K562 (cell line): ENCODE measurements at regions not wholly inside any gene's neighbourhood (a gene's known extent, or its start where the extent isn't known, plus 50 kb on each side); places are given as distances from the start of the nearest gene placed in this dataset.

Experiments used
- ATF2 ChIP-seq: sonication (generic); formaldehyde crosslinking; IDR thresholded peaks from 2 replicates; pipeline ENCODE4 v1.8.1; 2022; ENCODE audit warnings: missing genetic modification reagents
- FOXA3 ChIP-seq, 2 experiments: fragments of 450-650 bp in 1 of 2; sonication (generic) in 1 of 2; formaldehyde crosslinking; IDR thresholded peaks in 1 of 2; conservative IDR thresholded peaks in 1 of 2; 2 replicates each; pipeline versions ENCODE4 v1.4.0 to v1.8.0; 2020 to 2022; ENCODE audit warnings: mild to moderate bottlenecking in 2 of 2, missing genetic modification reagents in 1 of 2
- NFIC ChIP-seq: fragments of 450-650 bp; IDR thresholded peaks from 2 replicates; pipeline ENCODE4 v1.6.1; 2017; ENCODE audit warnings: mild to moderate bottlenecking, inconsistent platforms
- REST ChIP-seq, 2 experiments: fragments of 450-650 bp; formaldehyde crosslinking in 1 of 2; IDR thresholded peaks; 2 replicates each; pipeline versions ENCODE4 v1.4.0 to v1.6.1; 2014 to 2020; ENCODE audit warnings: mild to moderate bottlenecking in 2 of 2, borderline replicate concordance in 1 of 2, low read depth in 1 of 2
- SOX6 ChIP-seq: fragments of 450-650 bp; IDR thresholded peaks from 2 replicates; pipeline ENCODE4 v1.6.1; 2014; ENCODE audit warnings: mild to moderate bottlenecking

GRCh38 chr2:57210855-57211254 is 835.8 kb upstream of the VRK2 start:
- no peak for TF ChIP-seq FOXA3 (CRISPR knock-in tag; conservative IDR thresholded peaks at IDR 0.05 in 1 of 2, IDR thresholded peaks at IDR 0.05 in 1 of 2)
- TF ChIP-seq ATF2 (CRISPR knock-in tag) = no peak
- TF ChIP-seq SOX6 = no peak
- no peak for TF ChIP-seq NFIC
- no peak for TF ChIP-seq REST (IDR thresholded peaks at IDR 0.05; ENCODE audit: borderline replicate concordance)
- no peak for TF ChIP-seq REST (CRISPR knock-in tag; IDR thresholded peaks at IDR 0.05; ENCODE audit: low read depth)
